ENCODE measurements at regions not wholly inside any gene's neighbourhood (a gene's known extent, or its start where the extent isn't known, plus 50 kb on each side); places are given as distances from the start of the nearest gene placed in this dataset.

- H3K79me2 ChIP-seq (ENCODE audit: insufficient read depth, low read depth): no peaks in the 10 kb centered on the region
- no peak overlapping the region for H3K4me3 ChIP-seq (IDR thresholded peaks at IDR 0.05; ENCODE audit: insufficient read depth, low read depth, low read length)
- H3K4me1 ChIP-seq (ENCODE audit: low read depth, poor library complexity, severe bottlenecking): peaks cover 36% of the 10 kb centered on the region
- peak overlapping the region; percentile 45; the same call in 1 of the 2 replicates for H3K27ac ChIP-seq
- H3K4me2 ChIP-seq: peak overlapping the region; percentile 40
- no peaks in the 10 kb centered on the region for H4K20me1 ChIP-seq (ENCODE audit: insufficient read depth)
- TF ChIP-seq, protein P1, sequence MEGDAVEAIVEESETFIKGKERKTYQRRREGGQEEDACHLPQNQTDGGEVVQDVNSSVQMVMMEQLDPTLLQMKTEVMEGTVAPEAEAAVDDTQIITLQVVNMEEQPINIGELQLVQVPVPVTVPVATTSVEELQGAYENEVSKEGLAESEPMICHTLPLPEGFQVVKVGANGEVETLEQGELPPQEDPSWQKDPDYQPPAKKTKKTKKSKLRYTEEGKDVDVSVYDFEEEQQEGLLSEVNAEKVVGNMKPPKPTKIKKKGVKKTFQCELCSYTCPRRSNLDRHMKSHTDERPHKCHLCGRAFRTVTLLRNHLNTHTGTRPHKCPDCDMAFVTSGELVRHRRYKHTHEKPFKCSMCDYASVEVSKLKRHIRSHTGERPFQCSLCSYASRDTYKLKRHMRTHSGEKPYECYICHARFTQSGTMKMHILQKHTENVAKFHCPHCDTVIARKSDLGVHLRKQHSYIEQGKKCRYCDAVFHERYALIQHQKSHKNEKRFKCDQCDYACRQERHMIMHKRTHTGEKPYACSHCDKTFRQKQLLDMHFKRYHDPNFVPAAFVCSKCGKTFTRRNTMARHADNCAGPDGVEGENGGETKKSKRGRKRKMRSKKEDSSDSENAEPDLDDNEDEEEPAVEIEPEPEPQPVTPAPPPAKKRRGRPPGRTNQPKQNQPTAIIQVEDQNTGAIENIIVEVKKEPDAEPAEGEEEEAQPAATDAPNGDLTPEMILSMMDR (conservative IDR thresholded peaks at IDR 0.05; ENCODE audit: low read depth, low read length): no peak
- H3K36me3 ChIP-seq (ENCODE audit: insufficient read depth): no peaks in the 10 kb centered on the region
- no peak overlapping the region for H2AFZ ChIP-seq (ENCODE audit: low read depth)
- H3K27me3 ChIP-seq (ENCODE audit: insufficient read depth, low read depth): no peaks in the 10 kb centered on the region
- H3K9ac ChIP-seq: no peak overlapping the region; the same call in 1 of the 2 replicates
Observed at GRCh38 chr1:48114596-48115382, 107.7 kb upstream of the SLC5A9 start.

GRCh38 chr1:48109390-48110013 lies 112.3 kb upstream of the TRABD2B start:
- Histone ChIP-seq H3K27me3 (ENCODE audit: insufficient read depth, low read depth) (no peaks in the 10 kb centered on the region), H3K4me2 (no peak overlapping the region), H3K4me1 (ENCODE audit: low read depth, poor library complexity, severe bottlenecking) (peaks cover 10% of the 10 kb centered on the region), H3K9ac (no peak overlapping the region), H4K20me1 (ENCODE audit: insufficient read depth) (no peaks in the 10 kb centered on the region), H3K4me3 (IDR thresholded peaks at IDR 0.05; ENCODE audit: insufficient read depth, low read depth, low read length) (no peak overlapping the region), H2AFZ (ENCODE audit: low read depth) (no peak overlapping the region), H3K27ac (no peak overlapping the region), H3K36me3 (ENCODE audit: insufficient read depth) (no peaks in the 10 kb centered on the region), H3K79me2 (ENCODE audit: insufficient read depth, low read depth) (no peaks in the 10 kb centered on the region)
- TF ChIP-seq, protein P1 (conservative IDR thresholded peaks at IDR 0.05; ENCODE audit: low read depth, low read length): peak; percentile 58

DNA sequence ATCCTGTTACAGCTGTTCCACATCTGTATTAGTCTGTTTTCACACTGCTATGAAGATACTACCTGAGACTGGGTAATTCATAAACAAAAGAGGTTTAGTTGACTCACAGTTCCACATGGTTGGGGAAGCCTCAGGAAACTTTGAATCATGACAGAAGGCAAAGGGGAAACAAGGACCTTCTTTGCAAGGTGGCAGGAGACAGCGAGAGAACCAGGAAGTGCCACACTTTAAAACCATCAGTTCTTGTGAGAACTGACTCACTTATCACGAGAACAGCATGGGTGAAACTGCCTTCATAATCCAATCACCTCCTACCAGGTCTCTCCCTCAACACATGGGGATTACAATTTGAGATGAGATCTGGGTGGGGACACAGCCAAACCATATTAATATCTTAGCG lies 110.3 kb upstream of the TRABD2B start:
- Histone ChIP-seq H3K79me2 (ENCODE audit: insufficient read depth, low read depth) (no peaks in the 10 kb centered on the region), H4K20me1 (ENCODE audit: insufficient read depth) (no peaks in the 10 kb centered on the region), H3K27me3 (ENCODE audit: insufficient read depth, low read depth) (no peaks in the 10 kb centered on the region), H3K4me1 (ENCODE audit: low read depth, poor library complexity, severe bottlenecking) (no peaks in the 10 kb centered on the region), H3K4me2 (no peak overlapping the region), H3K4me3 (IDR thresholded peaks at IDR 0.05; ENCODE audit: insufficient read depth, low read depth, low read length) (no peak overlapping the region), H3K9ac (no peak overlapping the region), H3K27ac (no peak overlapping the region), H3K36me3 (ENCODE audit: insufficient read depth) (no peaks in the 10 kb centered on the region), H2AFZ (ENCODE audit: low read depth) (no peak overlapping the region)
- TF ChIP-seq, protein P1 (conservative IDR thresholded peaks at IDR 0.05; ENCODE audit: low read depth, low read length): no peak

DNA sequence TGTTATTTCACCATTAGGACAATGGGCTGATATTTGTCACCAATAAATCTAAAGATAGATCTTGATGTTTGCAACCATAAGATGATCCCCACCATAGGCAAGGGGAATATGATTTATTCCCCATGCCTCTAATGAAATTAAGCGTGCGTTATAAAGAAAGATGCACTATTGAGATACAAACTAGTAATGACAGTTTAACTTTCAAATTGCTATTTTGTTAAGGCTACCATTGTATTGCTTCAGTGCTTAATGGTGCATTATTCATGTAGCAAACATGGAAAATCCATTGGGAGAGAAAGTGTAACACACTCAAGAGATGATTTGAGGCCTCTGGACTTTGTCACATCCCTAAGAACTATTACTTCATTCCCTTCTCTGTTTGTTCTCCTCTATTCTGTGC lies 108.9 kb upstream of the TRABD2B start:
- Histone ChIP-seq H3K9ac (no peak overlapping the region), H2AFZ (ENCODE audit: low read depth) (no peak overlapping the region), H3K27me3 (ENCODE audit: insufficient read depth, low read depth) (no peaks in the 10 kb centered on the region), H3K79me2 (ENCODE audit: insufficient read depth, low read depth) (no peaks in the 10 kb centered on the region), H3K4me2 (no peak overlapping the region), H3K4me1 (ENCODE audit: low read depth, poor library complexity, severe bottlenecking) (no peaks in the 10 kb centered on the region), H3K4me3 (IDR thresholded peaks at IDR 0.05; ENCODE audit: insufficient read depth, low read depth, low read length) (no peak overlapping the region), H3K27ac (no peak overlapping the region), H4K20me1 (ENCODE audit: insufficient read depth) (no peaks in the 10 kb centered on the region), H3K36me3 (ENCODE audit: insufficient read depth) (no peaks in the 10 kb centered on the region)
- TF ChIP-seq, protein P1 (conservative IDR thresholded peaks at IDR 0.05; ENCODE audit: low read depth, low read length): no peak

Measured in KMS-11 (cell line).